HL-60 (cell line): ENCODE measurements at regions not wholly inside any gene's neighbourhood (a gene's known extent, or its start where the extent isn't known, plus 50 kb on each side); places are given as distances from the start of the nearest gene placed in this dataset.

Source experiments
- DNase-seq, 2 experiments: peaks; one replicate each; pipeline ENCODE4 v3.0.0-alpha.2; 2010 to 2020; ENCODE audit warnings: low read depth in 1 of 2, low spot score in 1 of 2
- H3K27ac ChIP-seq: fragments of 250-450 bp; sonication (Bioruptor Pico); replicated peaks from 2 replicates; pipeline ENCODE4 v1.5.1; 2020; ENCODE audit warnings: mild to moderate bottlenecking, moderate library complexity
- H3K27me3 ChIP-seq: fragments of 250-450 bp; sonication (Bioruptor Pico); 2 replicates; pipeline ENCODE4 v1.5.1; 2021; ENCODE audit warnings: mild to moderate bottlenecking, moderate library complexity; ENCODE audit not compliant: insufficient read depth, poor library complexity, severe bottlenecking
- H3K4me3 ChIP-seq: replicated peaks from 2 replicates; pipeline ENCODE4 v1.5.1; 2011; ENCODE audit warnings: mild to moderate bottlenecking, control low read depth, low read length; ENCODE audit not compliant: insufficient read depth
- CTCF ChIP-seq: IDR thresholded peaks from one replicate; pipeline ENCODE4 v1.5.1; 2011; ENCODE audit warnings: low read length, control low read depth, inconsistent platforms; ENCODE audit not compliant: insufficient read depth
- GABPA ChIP-seq: IDR thresholded peaks from 2 replicates; pipeline ENCODE4 v1.6.1; 2012; ENCODE audit warnings: low read depth
- POLR2AphosphoS5 ChIP-seq: IDR thresholded peaks from 2 replicates; pipeline ENCODE4 v1.6.1; 2012; ENCODE audit warnings: low read depth
- REST ChIP-seq: IDR thresholded peaks from 2 replicates; pipeline ENCODE4 v1.6.1; 2012; ENCODE audit warnings: low read depth; ENCODE audit not compliant: insufficient replicate concordance
- SPI1 ChIP-seq: IDR thresholded peaks from 2 replicates; pipeline ENCODE4 v1.6.1; 2012; ENCODE audit warnings: low read depth, mild to moderate bottlenecking, borderline replicate concordance

- Histone ChIP-seq H3K27me3 (no peaks in the 10 kb centered on the region), H3K4me3 (no peak overlapping the region), H3K27ac (no peak overlapping the region)
- TF ChIP-seq REST (no peak), CTCF (no peak), GABPA (no peak), POLR2AphosphoS5 (no peak), SPI1 (no peak)
- no peak for DNase-seq
These were observed 70.7 kb downstream of the FAM43A start for GRCh38 chr3:194756460-194756779.

GRCh38 chr3:194756791-194757325 lies 71.2 kb downstream of the FAM43A start:
- no peak for DNase-seq
- no peak overlapping the region for H3K27ac ChIP-seq

GRCh38 chr3:194757647-194758061 lies 72.0 kb downstream of the FAM43A start:
- no peak for TF ChIP-seq POLR2AphosphoS5
- H3K27me3 ChIP-seq = no peaks in the 10 kb centered on the region
- H3K4me3 ChIP-seq = no peak overlapping the region
- H3K27ac ChIP-seq = no peak overlapping the region
- DNase-seq = no peak

More at GRCh38 chr3:194756791-194757325, 71.2 kb downstream of the FAM43A start:
- H3K4me3 ChIP-seq = no peak overlapping the region
- no peak for TF ChIP-seq POLR2AphosphoS5
- no peak for TF ChIP-seq SPI1
- TF ChIP-seq REST = no peak
- no peak for TF ChIP-seq CTCF
- no peaks in the 10 kb centered on the region for H3K27me3 ChIP-seq

GRCh38 chr3:194758716-194759115 lies 73.0 kb downstream of the FAM43A start:
- no peak for TF ChIP-seq GABPA
- TF ChIP-seq REST = no peak
- no peak for TF ChIP-seq CTCF
- TF ChIP-seq POLR2AphosphoS5 = no peak
- no peak for TF ChIP-seq SPI1
- DNase-seq = no peak
- no peak overlapping the region for H3K4me3 ChIP-seq
- no peaks in the 10 kb centered on the region for H3K27me3 ChIP-seq
- no peak overlapping the region for H3K27ac ChIP-seq
